Heart left ventricle (tissue), 13 donors: ENCODE measurements at regions not wholly inside any gene's neighbourhood (a gene's known extent, or its start where the extent isn't known, plus 50 kb on each side); places are given as distances from the start of the nearest gene placed in this dataset.
"Not testable (repeated sequence)": the region's sequence is repeated elsewhere in the genome, so short reads cannot be mapped to it uniquely, and the experiment has no call there.

Experiments
- POLR2A ChIP-seq, 2 donors: fragments of 450-650 bp; IDR thresholded peaks; one replicate each; pipeline ENCODE4 v1.6.1; 2017; ENCODE audit warnings: antibody characterized with exemption in 2 of 2, mild to moderate bottlenecking in 2 of 2, moderate library complexity in 2 of 2
- TF ChIP-seq, protein P1 (sequence below), 12 donors: fragments of 200-600 bp; sonication (generic) in 4 of 12; IDR thresholded peaks; one replicate each; pipeline versions ENCODE4 v1.5.0 to v1.8.0; 2018 to 2022; ENCODE audit warnings: antibody characterized with exemption in 12 of 12, mild to moderate bottlenecking in 5 of 12
- donor health status: ischemic (EF 13 %, LVEDD 7.1; RV severe dilation, severe dysfunction).
- donor health status: DM: no; HTN: yes; CAD: no.
- donor health status: DM: no; HTN: no; CAD: no.
- donor health status: ischemic (EF 25% LVEDD 6.9; RV normal size, moderate dysfunction).
- donor health status: ischemic (EF 25% LVEDD 5.7; RV mildly dilated, moderate dysfunction).
- donor health status: ischemic (EF 35%, LVEDD 5.7; RV mildly dilated, moderate dysfunction).
- donor health status: nonischemic (EF 11% LVEDD 7.7; RV severe dilation, severe dysfunction).
- donor health status: DM: yes; HTN: yes; CAD: no.
- donor health status: PGD.
- donor health status: ischemic (EF 29% LVEDD 5.4; RV normal size, mild dysfunction).
- donor health status: nonischemic (EF 23%, LVEDD 6.1; RV moderate dilation, normal function).

DNA sequence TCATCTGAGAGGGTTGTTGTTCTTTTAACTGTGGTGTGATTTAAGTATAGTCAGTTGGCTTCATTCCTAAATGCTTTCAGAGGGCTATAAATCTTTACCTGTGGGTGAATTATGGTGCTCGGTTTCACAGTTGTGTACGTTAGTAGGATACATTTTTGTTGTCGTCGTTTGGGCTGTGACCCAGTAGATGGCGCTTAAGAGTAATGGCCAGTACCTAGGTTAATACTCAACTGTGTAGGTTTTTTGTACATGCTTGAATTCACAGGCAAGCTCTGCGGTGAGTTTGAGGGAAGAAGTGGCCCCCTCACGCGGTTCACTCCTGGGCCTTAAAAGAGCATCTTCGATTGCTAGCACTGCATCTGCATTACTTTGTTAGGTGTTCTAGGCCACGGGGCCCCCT lies 571.7 kb upstream of the TGIF2LX start:
- TF ChIP-seq, protein P1, sequence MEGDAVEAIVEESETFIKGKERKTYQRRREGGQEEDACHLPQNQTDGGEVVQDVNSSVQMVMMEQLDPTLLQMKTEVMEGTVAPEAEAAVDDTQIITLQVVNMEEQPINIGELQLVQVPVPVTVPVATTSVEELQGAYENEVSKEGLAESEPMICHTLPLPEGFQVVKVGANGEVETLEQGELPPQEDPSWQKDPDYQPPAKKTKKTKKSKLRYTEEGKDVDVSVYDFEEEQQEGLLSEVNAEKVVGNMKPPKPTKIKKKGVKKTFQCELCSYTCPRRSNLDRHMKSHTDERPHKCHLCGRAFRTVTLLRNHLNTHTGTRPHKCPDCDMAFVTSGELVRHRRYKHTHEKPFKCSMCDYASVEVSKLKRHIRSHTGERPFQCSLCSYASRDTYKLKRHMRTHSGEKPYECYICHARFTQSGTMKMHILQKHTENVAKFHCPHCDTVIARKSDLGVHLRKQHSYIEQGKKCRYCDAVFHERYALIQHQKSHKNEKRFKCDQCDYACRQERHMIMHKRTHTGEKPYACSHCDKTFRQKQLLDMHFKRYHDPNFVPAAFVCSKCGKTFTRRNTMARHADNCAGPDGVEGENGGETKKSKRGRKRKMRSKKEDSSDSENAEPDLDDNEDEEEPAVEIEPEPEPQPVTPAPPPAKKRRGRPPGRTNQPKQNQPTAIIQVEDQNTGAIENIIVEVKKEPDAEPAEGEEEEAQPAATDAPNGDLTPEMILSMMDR (IDR thresholded peaks at IDR 0.05) = not testable (repeated sequence)
- not testable (repeated sequence) for TF ChIP-seq POLR2A (IDR thresholded peaks at IDR 0.05)
